Ishikawa (cell line): ENCODE measurements at regions not wholly inside any gene's neighbourhood (a gene's known extent, or its start where the extent isn't known, plus 50 kb on each side); places are given as distances from the start of the nearest gene placed in this dataset.

Source experiments
- CEBPB ChIP-seq: IDR thresholded peaks from 2 replicates; pipeline ENCODE4 v1.6.1; 2012
- CREB1 ChIP-seq: IDR thresholded peaks from 2 replicates; pipeline ENCODE4 v1.6.1; 2012; ENCODE audit warnings: low read depth
- EGR1 ChIP-seq: IDR thresholded peaks from 2 replicates; pipeline ENCODE4 v1.6.1; 2012
- EP300 ChIP-seq: IDR thresholded peaks from 2 replicates; pipeline ENCODE4 v1.6.1; 2012; ENCODE audit warnings: borderline replicate concordance
- FOXM1 ChIP-seq: IDR thresholded peaks from 2 replicates; pipeline ENCODE4 v1.6.1; 2012; ENCODE audit warnings: low read depth, borderline replicate concordance
- NFIC ChIP-seq: IDR thresholded peaks from 2 replicates; pipeline ENCODE4 v1.6.1; 2012
- RAD21 ChIP-seq: IDR thresholded peaks from 2 replicates; pipeline ENCODE4 v1.6.1; 2012; ENCODE audit warnings: low read depth
- TAF1 ChIP-seq: IDR thresholded peaks from 2 replicates; pipeline ENCODE4 v1.6.1; 2012; ENCODE audit warnings: low read depth, mild to moderate bottlenecking
- TCF12 ChIP-seq: IDR thresholded peaks from 2 replicates; pipeline ENCODE4 v1.6.1; 2012; ENCODE audit warnings: low read depth
- TEAD4 ChIP-seq: IDR thresholded peaks from 2 replicates; pipeline ENCODE4 v1.6.1; 2012
- YY1 ChIP-seq: IDR thresholded peaks from 2 replicates; pipeline ENCODE4 v1.6.1; 2012; ENCODE audit warnings: low read depth
- ZBTB7A ChIP-seq: IDR thresholded peaks from 2 replicates; pipeline ENCODE4 v1.6.1; 2012; ENCODE audit warnings: low read depth
- TF ChIP-seq, protein P1 (sequence below): IDR thresholded peaks from 2 replicates; pipeline ENCODE4 v1.6.1; 2012
- TF ChIP-seq, protein P2 (sequence below): IDR thresholded peaks from 2 replicates; pipeline ENCODE4 v1.6.1; 2012; ENCODE audit warnings: low read depth, mild to moderate bottlenecking
- TF ChIP-seq, protein P3 (sequence below): IDR thresholded peaks from 2 replicates; pipeline ENCODE4 v1.6.1; 2012

DNA sequence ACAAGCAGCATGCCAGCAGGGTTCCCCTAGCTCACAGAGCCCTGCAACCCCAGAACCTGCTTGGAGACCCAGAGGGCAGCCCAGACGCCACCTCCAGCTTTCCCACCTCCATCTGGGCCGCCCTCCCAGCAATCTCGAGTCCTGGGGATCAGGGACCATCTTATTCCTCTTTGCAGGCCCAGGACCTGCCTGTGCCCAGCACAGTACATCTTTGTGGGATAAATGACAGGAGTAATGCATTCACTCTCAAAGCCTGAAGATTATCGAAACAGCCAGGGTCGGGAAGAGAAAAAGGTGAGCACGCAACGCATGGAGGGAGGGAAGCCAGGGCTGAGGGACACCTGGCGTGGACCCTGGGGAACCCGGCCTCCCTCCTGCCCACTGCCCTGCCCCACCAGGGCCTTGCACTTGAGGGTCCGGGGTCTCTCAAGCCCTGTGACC lies 144.1 kb downstream of the NDUFA10 start:
- TF ChIP-seq, protein P1, sequence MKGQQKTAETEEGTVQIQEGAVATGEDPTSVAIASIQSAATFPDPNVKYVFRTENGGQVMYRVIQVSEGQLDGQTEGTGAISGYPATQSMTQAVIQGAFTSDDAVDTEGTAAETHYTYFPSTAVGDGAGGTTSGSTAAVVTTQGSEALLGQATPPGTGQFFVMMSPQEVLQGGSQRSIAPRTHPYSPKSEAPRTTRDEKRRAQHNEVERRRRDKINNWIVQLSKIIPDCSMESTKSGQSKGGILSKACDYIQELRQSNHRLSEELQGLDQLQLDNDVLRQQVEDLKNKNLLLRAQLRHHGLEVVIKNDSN = no peak
- no peak for TF ChIP-seq TAF1
- no peak for TF ChIP-seq CEBPB
- TF ChIP-seq EGR1 = no peak
- TF ChIP-seq, protein P2, sequence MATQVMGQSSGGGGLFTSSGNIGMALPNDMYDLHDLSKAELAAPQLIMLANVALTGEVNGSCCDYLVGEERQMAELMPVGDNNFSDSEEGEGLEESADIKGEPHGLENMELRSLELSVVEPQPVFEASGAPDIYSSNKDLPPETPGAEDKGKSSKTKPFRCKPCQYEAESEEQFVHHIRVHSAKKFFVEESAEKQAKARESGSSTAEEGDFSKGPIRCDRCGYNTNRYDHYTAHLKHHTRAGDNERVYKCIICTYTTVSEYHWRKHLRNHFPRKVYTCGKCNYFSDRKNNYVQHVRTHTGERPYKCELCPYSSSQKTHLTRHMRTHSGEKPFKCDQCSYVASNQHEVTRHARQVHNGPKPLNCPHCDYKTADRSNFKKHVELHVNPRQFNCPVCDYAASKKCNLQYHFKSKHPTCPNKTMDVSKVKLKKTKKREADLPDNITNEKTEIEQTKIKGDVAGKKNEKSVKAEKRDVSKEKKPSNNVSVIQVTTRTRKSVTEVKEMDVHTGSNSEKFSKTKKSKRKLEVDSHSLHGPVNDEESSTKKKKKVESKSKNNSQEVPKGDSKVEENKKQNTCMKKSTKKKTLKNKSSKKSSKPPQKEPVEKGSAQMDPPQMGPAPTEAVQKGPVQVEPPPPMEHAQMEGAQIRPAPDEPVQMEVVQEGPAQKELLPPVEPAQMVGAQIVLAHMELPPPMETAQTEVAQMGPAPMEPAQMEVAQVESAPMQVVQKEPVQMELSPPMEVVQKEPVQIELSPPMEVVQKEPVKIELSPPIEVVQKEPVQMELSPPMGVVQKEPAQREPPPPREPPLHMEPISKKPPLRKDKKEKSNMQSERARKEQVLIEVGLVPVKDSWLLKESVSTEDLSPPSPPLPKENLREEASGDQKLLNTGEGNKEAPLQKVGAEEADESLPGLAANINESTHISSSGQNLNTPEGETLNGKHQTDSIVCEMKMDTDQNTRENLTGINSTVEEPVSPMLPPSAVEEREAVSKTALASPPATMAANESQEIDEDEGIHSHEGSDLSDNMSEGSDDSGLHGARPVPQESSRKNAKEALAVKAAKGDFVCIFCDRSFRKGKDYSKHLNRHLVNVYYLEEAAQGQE = no peak
- TF ChIP-seq FOXM1 = no peak
- no peak for TF ChIP-seq CREB1

DNA sequence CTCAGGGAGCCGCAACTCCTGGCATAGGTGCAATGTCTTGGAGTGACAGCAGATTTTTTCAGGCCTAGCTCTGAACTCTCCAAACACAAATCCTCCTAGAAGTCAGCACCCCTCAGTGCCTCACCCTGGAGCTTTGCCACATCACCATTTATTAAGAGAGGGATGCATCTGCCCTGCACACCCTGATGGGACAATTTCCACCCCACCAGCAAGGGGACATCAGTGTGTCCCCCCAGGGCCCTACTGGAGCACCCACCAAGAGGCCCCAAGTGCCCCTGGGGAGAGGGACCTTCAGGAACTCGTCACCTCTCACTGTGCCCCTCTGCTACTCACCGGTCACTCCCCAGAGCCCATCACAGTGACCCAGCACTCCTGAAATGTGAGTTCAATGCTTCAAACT lies 144.7 kb downstream of the NDUFA10 start:
- TF ChIP-seq CREB1 = no peak
- TF ChIP-seq FOXM1 = no peak
- no peak for TF ChIP-seq CEBPB
- TF ChIP-seq TCF12 = no peak
- TF ChIP-seq EGR1 = no peak
- TF ChIP-seq, protein P1 = no peak
- TF ChIP-seq NFIC = no peak

DNA sequence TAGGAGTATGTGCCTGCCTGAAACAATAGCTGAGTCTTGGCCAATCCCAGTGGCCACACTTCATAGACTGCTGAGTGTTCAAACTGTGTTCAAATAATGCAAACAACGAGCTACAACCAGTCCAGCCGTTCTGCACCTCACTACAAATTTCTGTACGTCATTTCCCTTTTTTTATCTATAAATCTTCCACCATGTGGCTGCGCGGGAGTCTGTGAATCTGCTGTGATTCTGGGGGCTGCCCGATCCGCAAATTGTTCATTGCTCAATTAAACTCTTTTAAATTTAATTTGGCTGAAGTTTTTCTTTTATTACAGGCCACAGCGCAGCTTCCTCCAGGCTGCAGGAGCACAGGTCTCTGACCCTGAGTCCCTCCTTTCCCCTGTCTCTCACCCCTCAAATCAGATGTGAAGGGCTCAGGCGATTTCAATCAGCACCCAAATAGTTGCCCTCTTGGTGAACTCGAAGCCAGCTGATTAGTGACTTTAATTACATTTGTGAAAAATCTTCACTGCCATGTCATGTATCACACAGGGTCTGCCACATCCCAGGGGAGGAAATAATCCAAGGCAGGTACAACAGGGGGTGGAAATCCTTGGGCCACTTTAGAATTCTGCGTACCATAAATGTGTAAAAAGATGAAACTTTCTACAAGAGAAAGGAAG lies 145.6 kb downstream of the NDUFA10 start:
- TF ChIP-seq, protein P3, sequence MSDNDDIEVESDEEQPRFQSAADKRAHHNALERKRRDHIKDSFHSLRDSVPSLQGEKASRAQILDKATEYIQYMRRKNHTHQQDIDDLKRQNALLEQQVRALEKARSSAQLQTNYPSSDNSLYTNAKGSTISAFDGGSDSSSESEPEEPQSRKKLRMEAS = no peak
- TF ChIP-seq TEAD4 (no peak), RAD21 (no peak), TCF12 (no peak), YY1 (no peak), EP300 (no peak), CEBPB (no peak)

DNA sequence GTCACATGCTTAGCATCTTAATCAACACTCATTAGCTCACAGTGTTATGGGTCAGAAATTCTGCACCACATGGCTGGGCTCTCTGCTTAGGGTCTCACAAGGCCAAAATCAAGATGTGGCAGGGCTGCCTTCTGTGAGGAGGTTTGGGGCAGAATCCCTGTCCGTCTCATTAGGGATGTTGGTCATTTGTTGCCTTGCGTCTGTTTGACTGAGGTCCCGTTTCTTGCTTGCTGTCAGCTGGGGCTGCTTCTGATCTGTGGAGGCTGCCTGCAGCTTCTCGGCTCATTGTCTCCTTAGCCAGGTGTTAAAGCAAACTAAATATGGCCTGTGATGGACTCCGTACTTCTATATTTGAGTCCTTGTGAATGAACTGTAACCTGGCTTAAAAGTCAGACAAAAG lies 146.5 kb downstream of the NDUFA10 start:
- TF ChIP-seq EP300 (no peak), RAD21 (no peak), FOXM1 (no peak), YY1 (no peak), CREB1 (no peak), CEBPB (no peak), TAF1 (no peak), EGR1 (no peak), TEAD4 (no peak)
- TF ChIP-seq, protein P3 = no peak

DNA sequence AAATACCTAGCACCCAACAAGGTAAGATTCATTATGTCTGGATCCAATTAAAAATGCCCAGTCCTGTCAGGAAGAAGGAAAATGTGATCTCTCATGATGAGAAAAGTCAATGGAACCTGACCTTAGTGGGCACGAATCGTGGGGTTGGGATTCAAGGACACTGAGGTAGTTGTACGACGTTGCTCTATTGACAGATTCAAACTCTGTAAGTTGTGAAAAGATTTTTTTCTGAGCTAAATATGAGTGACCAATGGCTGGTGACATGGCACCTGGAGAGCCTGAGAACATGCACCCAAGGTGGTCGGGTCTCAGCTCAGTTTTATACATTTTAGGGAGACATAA lies 148.2 kb downstream of the NDUFA10 start:
- TF ChIP-seq, protein P2 = no peak
- TF ChIP-seq, protein P1 = no peak
- TF ChIP-seq TAF1 (no peak), YY1 (no peak), EP300 (no peak), ZBTB7A (no peak), NFIC (no peak)
- TF ChIP-seq, protein P3 = no peak

DNA sequence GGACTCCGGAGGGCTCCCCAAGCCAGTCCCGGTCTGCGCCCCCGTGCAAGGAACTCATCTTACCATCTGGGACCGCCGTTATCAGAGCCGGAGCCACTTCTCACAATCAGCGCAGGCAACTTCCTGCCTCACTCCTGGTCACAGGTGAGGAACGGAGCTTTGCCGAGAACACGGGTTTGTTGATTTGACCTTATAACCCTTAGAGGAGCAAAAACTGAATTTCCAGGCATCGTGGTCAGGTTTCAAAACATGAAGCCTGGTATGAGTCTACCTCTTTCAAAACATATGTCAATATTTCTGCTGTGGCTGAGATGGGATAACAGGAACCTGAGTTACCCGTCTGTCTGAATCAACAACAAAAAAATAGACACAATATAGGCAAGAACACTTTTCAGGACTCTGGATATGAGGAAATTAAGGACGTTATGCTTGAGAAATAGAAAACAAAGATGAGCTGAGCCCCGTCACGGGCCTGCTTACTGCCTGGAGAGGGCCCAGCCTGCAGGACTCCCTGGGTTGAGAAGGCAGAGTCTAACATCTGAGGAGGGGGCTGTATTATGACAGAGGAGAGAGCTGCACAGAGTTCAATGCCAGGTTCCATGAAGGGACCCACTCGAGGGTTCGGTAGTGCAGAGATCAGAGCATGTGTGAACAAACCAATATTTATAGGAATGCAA lies 148.7 kb downstream of the NDUFA10 start:
- TF ChIP-seq TCF12 (no peak), CEBPB (no peak), TEAD4 (no peak), ZBTB7A (no peak), NFIC (no peak), EGR1 (no peak), EP300 (no peak), TAF1 (no peak), YY1 (no peak), RAD21 (no peak), CREB1 (no peak), FOXM1 (no peak)
- TF ChIP-seq, protein P1 = no peak
- TF ChIP-seq, protein P2 = no peak
- TF ChIP-seq, protein P3 = no peak
